Activated T-helper 1 cell treated with anti-CD3 and anti-CD28 coated beads, Interleukin-2, amount 50 U/mL, for 16 hours (primary cell): ENCODE measurements at regions not wholly inside any gene's neighbourhood (a gene's known extent, or its start where the extent isn't known, plus 50 kb on each side); places are given as distances from the start of the nearest gene placed in this dataset.
"Not testable (repeated sequence)": the region's sequence is repeated elsewhere in the genome, so short reads cannot be mapped to it uniquely, and the experiment has no call there.

Experiments used
- DNase-seq, 2 donors: peaks; one replicate each; pipeline ENCODE4 v3.0.0-alpha.2; 2020; ENCODE audit warnings: low read depth in 1 of 2, low spot score in 1 of 2

GRCh38 chr9:105022545-105022944 lies 94.6 kb upstream of the ABCA1 start:
- DNase-seq, result not testable (repeated sequence)

GRCh38 chr9:105023788-105024187 lies 95.8 kb upstream of the ABCA1 start:
- DNase-seq, result no peak

- DNase-seq, result no peak
These were observed 96.6 kb upstream of the ABCA1 start for GRCh38 chr9:105024529-105024928.

GRCh38 chr9:105026451-105026850 lies 98.5 kb upstream of the ABCA1 start:
- no peak for DNase-seq

GRCh38 chr9:105027084-105027483 lies 99.1 kb upstream of the ABCA1 start:
- no peak for DNase-seq

- no peak for DNase-seq
These were observed 102.3 kb upstream of the ABCA1 start for GRCh38 chr9:105030285-105030684.

GRCh38 chr9:105037139-105037538 lies 109.2 kb upstream of the ABCA1 start:
- DNase-seq, result no peak

GRCh38 chr9:105038051-105038450 lies 110.1 kb upstream of the ABCA1 start:
- no peak for DNase-seq

- DNase-seq, result no peak
These were observed 111.3 kb upstream of the ABCA1 start for GRCh38 chr9:105039175-105039799.

- DNase-seq, result no peak
These were observed 115.5 kb upstream of the ABCA1 start for GRCh38 chr9:105043370-105043936.

- DNase-seq, result no peak
These were observed 116.6 kb upstream of the ABCA1 start for GRCh38 chr9:105044518-105044917.

- DNase-seq, result no peak
These were observed 119.2 kb upstream of the ABCA1 start for GRCh38 chr9:105046907-105047741.

- no peak for DNase-seq
These were observed 119.7 kb upstream of the ABCA1 start for GRCh38 chr9:105047742-105048041.

- no peak for DNase-seq
These were observed 120.4 kb upstream of the ABCA1 start for GRCh38 chr9:105048331-105048730.

- no peak for DNase-seq
These were observed 122.3 kb upstream of the ABCA1 start for GRCh38 chr9:105050296-105050695.

GRCh38 chr9:105051897-105052296 lies 123.9 kb upstream of the ABCA1 start:
- DNase-seq, result no peak

GRCh38 chr9:105052346-105052745 lies 124.4 kb upstream of the ABCA1 start:
- no peak for DNase-seq

- DNase-seq, result peak in 1 of 2 donors; percentile 3
These were observed 125.3 kb upstream of the ABCA1 start for GRCh38 chr9:105053209-105053652.

GRCh38 chr9:105054491-105054890 lies 126.5 kb upstream of the ABCA1 start:
- DNase-seq, result no peak

- no peak for DNase-seq
These were observed 128.0 kb upstream of the ABCA1 start for GRCh38 chr9:105055917-105056316.

- no peak for DNase-seq
These were observed 129.6 kb upstream of the ABCA1 start for GRCh38 chr9:105057551-105057950.

- no peak for DNase-seq
These were observed 131.3 kb upstream of the ABCA1 start for GRCh38 chr9:105059252-105059651.
